ENCODE measurements at regions not wholly inside any gene's neighbourhood (a gene's known extent, or its start where the extent isn't known, plus 50 kb on each side); places are given as distances from the start of the nearest gene placed in this dataset.

- TF ChIP-seq, protein P1, sequence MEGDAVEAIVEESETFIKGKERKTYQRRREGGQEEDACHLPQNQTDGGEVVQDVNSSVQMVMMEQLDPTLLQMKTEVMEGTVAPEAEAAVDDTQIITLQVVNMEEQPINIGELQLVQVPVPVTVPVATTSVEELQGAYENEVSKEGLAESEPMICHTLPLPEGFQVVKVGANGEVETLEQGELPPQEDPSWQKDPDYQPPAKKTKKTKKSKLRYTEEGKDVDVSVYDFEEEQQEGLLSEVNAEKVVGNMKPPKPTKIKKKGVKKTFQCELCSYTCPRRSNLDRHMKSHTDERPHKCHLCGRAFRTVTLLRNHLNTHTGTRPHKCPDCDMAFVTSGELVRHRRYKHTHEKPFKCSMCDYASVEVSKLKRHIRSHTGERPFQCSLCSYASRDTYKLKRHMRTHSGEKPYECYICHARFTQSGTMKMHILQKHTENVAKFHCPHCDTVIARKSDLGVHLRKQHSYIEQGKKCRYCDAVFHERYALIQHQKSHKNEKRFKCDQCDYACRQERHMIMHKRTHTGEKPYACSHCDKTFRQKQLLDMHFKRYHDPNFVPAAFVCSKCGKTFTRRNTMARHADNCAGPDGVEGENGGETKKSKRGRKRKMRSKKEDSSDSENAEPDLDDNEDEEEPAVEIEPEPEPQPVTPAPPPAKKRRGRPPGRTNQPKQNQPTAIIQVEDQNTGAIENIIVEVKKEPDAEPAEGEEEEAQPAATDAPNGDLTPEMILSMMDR (IDR thresholded peaks at IDR 0.05; ENCODE audit: low read depth, low read length, missing control alignments), result no peak
- H3K4me3 ChIP-seq (replicated peaks; ENCODE audit: low read depth, low read length), result no peak overlapping the region
- DNase-seq (ENCODE audit: extremely low read depth, low read depth), result no peak
Measured at GRCh38 chr5:68995845-68996545, 97.8 kb upstream of the SLC30A5 start.

DNA sequence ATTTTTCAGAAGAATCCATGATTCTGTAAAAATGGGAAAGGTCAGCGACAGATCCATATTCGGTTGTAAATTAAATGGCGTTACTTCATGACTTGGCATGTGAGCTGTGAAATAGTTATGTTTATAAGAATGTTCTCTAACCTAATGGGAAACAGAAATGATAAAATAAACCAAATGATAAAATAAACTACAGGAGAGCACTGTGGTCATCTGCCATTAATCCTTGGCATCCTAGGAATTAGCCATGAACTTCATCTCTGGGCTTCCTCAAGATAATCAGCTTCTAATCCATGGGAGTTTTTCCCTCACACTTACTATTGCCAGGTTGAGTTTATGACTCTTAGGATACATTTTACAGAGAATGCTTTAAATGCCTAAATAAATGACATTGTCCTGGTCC lies 94.6 kb upstream of the SLC30A5 start:
- H3K4me3 ChIP-seq (replicated peaks; ENCODE audit: low read depth, low read length), result no peak overlapping the region
- TF ChIP-seq, protein P1 (IDR thresholded peaks at IDR 0.05; ENCODE audit: low read depth, low read length, missing control alignments), result no peak
- no peak for DNase-seq (ENCODE audit: extremely low read depth, low read depth)

GRCh38 chr5:69000216-69000919 lies 93.4 kb upstream of the SLC30A5 start:
- DNase-seq (ENCODE audit: extremely low read depth, low read depth), result no peak
- H3K4me3 ChIP-seq (replicated peaks; ENCODE audit: low read depth, low read length), result no peak overlapping the region
- TF ChIP-seq, protein P1 (IDR thresholded peaks at IDR 0.05; ENCODE audit: low read depth, low read length, missing control alignments), result no peak

DNA sequence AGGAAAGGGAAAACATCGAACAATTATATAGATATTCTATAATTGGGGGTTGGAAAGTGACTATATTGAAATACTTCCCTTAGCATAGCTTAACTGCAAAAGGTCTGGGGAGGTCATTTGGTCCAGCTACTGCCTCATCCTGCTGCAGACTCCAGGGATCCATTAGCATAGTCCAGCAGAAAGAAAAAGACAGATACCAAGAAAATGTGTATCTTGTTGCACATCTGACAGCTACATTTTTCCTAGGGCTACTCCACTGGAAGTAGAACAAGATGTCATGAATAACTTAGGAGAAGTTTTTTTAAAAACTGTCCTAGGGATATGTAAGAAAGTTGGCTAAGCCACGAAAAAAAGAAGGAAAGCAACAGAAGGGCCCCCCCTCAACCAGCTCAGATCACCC lies 92.9 kb upstream of the SLC30A5 start:
- no peak for DNase-seq (ENCODE audit: extremely low read depth, low read depth)
- TF ChIP-seq, protein P1 (IDR thresholded peaks at IDR 0.05; ENCODE audit: low read depth, low read length, missing control alignments), result no peak
- H3K4me3 ChIP-seq (replicated peaks; ENCODE audit: low read depth, low read length), result no peak overlapping the region

DNA sequence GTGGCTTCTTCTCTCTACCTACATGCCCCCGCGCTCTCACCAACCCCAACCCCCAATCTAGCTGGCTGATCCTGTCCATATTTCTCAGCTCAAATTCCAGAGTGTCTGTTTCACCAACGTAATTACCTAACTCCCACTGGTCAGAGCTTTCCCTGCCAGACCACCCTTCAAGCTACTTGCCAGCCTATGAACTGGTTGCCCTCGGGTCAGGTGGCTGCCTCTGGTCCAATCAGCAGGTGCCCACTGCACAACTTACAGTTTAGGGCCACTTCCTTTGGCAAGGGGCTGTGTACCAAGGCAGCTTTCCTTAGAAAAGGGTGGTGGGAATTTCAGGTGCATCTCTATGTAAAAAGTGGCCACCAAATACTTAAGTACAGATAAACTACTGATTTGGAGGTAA lies 92.2 kb upstream of the SLC30A5 start:
- TF ChIP-seq, protein P1 (IDR thresholded peaks at IDR 0.05; ENCODE audit: low read depth, low read length, missing control alignments), result no peak
- H3K4me3 ChIP-seq (replicated peaks; ENCODE audit: low read depth, low read length), result no peak overlapping the region
- no peak for DNase-seq (ENCODE audit: extremely low read depth, low read depth)

- TF ChIP-seq, protein P1 (IDR thresholded peaks at IDR 0.05; ENCODE audit: low read depth, low read length, missing control alignments), result no peak
- no peak overlapping the region for H3K4me3 ChIP-seq (replicated peaks; ENCODE audit: low read depth, low read length)
- no peak for DNase-seq (ENCODE audit: extremely low read depth, low read depth)
Measured at GRCh38 chr5:69004127-69004526, 89.7 kb upstream of the SLC30A5 start.

All from HFF-Myc (cell line).